ENCODE measurements at regions not wholly inside any gene's neighbourhood (a gene's known extent, or its start where the extent isn't known, plus 50 kb on each side); places are given as distances from the start of the nearest gene placed in this dataset.
"Not testable (repeated sequence)": the region's sequence is repeated elsewhere in the genome, so short reads cannot be mapped to it uniquely, and the experiment has no call there.

DNA sequence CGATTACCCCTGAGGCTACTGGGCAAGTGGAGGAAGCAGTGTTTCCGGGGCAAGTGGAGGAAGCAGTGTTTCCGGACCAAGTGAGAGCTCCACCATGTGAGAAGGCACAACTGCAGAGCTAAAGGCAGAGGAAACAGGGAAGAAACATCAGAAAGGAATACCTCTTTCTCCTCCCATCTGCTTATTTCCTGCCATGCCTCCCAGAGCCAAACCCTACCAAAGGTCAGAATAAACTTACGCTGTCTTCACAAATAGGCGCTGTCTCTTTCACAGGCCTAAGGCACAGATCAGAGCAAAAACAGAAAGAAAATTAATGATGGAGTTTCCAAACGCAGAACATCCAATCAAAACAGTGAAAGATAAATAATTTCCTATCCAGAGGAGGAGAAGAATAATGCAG is 153.0 kb downstream of the ATOH1 start:
- no peaks in the 10 kb centered on the region for H3K4me1 Mint-ChIP-seq
- intact Hi-C loops (cut with micrococcal nuclease), result no loop called here
- no peak overlapping the region for H3K27ac Mint-ChIP-seq
- DNase-seq, result no peak
- H3K9me3 Mint-ChIP-seq, result peaks cover 2% of the 10 kb centered on the region
- H3K27me3 Mint-ChIP-seq, result no peaks in the 10 kb centered on the region
- H3K36me3 Mint-ChIP-seq (ENCODE audit: low read depth), result no peaks in the 10 kb centered on the region
- no peak overlapping the region for H3K4me3 Mint-ChIP-seq

DNA sequence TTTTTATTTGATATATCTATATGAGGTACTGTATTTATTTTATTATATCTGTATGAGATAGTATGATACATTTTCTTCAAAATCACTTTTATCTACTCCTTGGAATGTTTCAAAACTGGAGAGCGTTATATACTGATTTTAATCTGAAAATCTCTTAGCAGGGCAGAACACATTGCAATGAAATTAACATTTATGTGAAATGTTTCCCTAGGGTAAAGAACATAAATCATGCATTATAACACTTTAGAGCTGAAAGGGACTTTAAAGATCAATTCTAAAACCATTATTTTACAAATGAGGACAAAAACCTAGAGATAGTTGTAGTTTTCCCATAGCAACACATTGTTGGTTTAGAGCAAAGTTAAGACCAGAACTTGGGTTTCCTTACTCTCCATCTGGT is 153.7 kb downstream of the ATOH1 start:
- no peak overlapping the region for H3K4me3 Mint-ChIP-seq
- DNase-seq, result no peak
- no peaks in the 10 kb centered on the region for H3K4me1 Mint-ChIP-seq
- intact Hi-C loops (cut with micrococcal nuclease), result no loop called here
- H3K36me3 Mint-ChIP-seq (ENCODE audit: low read depth), result no peaks in the 10 kb centered on the region
- no peaks in the 10 kb centered on the region for H3K27me3 Mint-ChIP-seq
- peaks cover 2% of the 10 kb centered on the region for H3K9me3 Mint-ChIP-seq
- H3K27ac Mint-ChIP-seq, result no peak overlapping the region

- Mint-ChIP-seq H3K27me3 (no peaks in the 10 kb centered on the region), H3K36me3 (ENCODE audit: low read depth) (no peaks in the 10 kb centered on the region), H3K9me3 (peaks cover 2% of the 10 kb centered on the region), H3K4me1 (no peaks in the 10 kb centered on the region), H3K27ac (no peak overlapping the region), H3K4me3 (no peak overlapping the region)
- intact Hi-C loops (cut with micrococcal nuclease), result no loop called here
- DNase-seq, result no peak
Observed at GRCh38 chr4:93983140-93983539, 154.6 kb downstream of the ATOH1 start.

- H3K4me3 Mint-ChIP-seq, result no peak overlapping the region
- no peaks in the 10 kb centered on the region for H3K9me3 Mint-ChIP-seq
- no peaks in the 10 kb centered on the region for H3K27me3 Mint-ChIP-seq
- no peaks in the 10 kb centered on the region for H3K36me3 Mint-ChIP-seq (ENCODE audit: low read depth)
- H3K27ac Mint-ChIP-seq, result no peak overlapping the region
- intact Hi-C loops (cut with micrococcal nuclease), result no loop called here
- H3K4me1 Mint-ChIP-seq, result no peaks in the 10 kb centered on the region
- DNase-seq, result no peak
Observed at GRCh38 chr4:93994175-93994994, 165.8 kb downstream of the ATOH1 start.

GRCh38 chr4:93996895-93997294 is 168.3 kb downstream of the ATOH1 start:
- Mint-ChIP-seq H3K9me3 (no peaks in the 10 kb centered on the region), H3K36me3 (ENCODE audit: low read depth) (no peaks in the 10 kb centered on the region), H3K27me3 (no peaks in the 10 kb centered on the region), H3K4me1 (no peaks in the 10 kb centered on the region), H3K4me3 (no peak overlapping the region), H3K27ac (no peak overlapping the region)
- intact Hi-C loops (cut with micrococcal nuclease), result no loop called here
- no peak for DNase-seq

DNA sequence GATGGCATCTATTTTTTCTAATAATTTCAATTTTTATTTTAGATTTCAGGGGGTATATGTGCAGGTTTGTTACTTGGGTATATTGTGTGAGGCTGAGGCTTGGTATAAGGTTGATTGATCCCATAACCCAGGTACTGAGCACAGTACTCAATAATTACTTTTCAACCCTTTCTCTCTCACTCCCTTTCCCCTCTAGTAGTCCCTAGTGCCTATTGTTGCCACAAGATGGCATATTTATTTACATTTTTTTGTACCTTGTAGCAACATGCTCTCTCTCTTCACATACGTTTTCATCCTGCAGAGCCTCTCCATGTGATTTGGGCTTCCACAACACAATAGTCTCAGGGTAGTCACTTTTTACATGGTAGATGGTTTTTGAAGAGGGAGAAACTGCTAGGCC is 172.0 kb downstream of the ATOH1 start:
- no peaks in the 10 kb centered on the region for H3K27me3 Mint-ChIP-seq
- no peak overlapping the region for H3K27ac Mint-ChIP-seq
- no peaks in the 10 kb centered on the region for H3K4me1 Mint-ChIP-seq
- H3K9me3 Mint-ChIP-seq, result no peaks in the 10 kb centered on the region
- no peaks in the 10 kb centered on the region for H3K36me3 Mint-ChIP-seq (ENCODE audit: low read depth)
- H3K4me3 Mint-ChIP-seq, result no peak overlapping the region
- intact Hi-C loops (cut with micrococcal nuclease), result no loop called here
- no peak for DNase-seq

DNA sequence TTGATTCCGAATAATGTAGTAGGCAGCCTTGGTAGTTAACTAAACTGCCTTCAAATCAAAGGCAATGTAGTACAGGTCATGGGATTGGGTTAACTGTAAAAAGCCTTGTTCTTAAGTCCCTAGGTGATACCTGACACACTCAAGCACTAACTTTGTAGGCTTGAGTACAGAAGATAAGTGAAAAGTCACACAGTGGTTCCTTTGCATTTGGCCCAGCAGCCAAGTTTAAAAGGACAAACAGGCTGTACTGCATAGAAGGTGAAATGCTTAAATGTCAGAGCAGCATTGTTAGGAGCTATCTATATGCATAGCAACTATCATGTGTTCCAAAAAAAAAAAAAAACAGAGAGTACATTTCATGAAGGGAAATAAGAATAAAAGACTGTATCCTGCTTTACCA is 178.4 kb downstream of the ATOH1 start:
- H3K9me3 Mint-ChIP-seq, result no peaks in the 10 kb centered on the region
- H3K4me1 Mint-ChIP-seq, result no peaks in the 10 kb centered on the region
- no peaks in the 10 kb centered on the region for H3K36me3 Mint-ChIP-seq (ENCODE audit: low read depth)
- DNase-seq, result no peak
- H3K4me3 Mint-ChIP-seq, result no peak overlapping the region
- no peak overlapping the region for H3K27ac Mint-ChIP-seq
- intact Hi-C loops (cut with micrococcal nuclease), result no loop called here
- H3K27me3 Mint-ChIP-seq, result no peaks in the 10 kb centered on the region

DNA sequence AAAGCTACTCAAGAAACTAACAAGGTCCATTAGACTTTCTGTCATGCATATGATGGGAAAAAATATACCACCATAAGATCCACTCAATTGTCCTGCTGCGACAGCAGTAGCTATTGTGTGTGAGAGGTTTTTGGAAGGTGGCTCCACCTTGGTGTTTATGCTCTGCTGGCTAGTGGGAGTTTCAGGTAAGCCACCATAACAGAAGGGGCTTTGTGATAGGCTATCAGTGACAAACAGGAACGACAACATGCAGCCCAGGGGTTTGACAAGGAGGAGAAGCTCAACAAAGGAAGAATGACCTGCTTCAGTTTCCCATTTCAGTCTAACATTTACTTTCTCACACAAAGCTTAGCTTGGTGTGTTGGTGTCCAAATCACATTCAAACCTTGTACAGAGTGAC is 182.6 kb downstream of the ATOH1 start:
- no peak overlapping the region for H3K4me3 Mint-ChIP-seq
- no peaks in the 10 kb centered on the region for H3K27me3 Mint-ChIP-seq
- no peaks in the 10 kb centered on the region for H3K4me1 Mint-ChIP-seq
- DNase-seq, result no peak
- intact Hi-C loops (cut with micrococcal nuclease), result no loop called here
- no peak overlapping the region for H3K27ac Mint-ChIP-seq
- no peaks in the 10 kb centered on the region for H3K36me3 Mint-ChIP-seq (ENCODE audit: low read depth)
- H3K9me3 Mint-ChIP-seq, result no peaks in the 10 kb centered on the region

DNA sequence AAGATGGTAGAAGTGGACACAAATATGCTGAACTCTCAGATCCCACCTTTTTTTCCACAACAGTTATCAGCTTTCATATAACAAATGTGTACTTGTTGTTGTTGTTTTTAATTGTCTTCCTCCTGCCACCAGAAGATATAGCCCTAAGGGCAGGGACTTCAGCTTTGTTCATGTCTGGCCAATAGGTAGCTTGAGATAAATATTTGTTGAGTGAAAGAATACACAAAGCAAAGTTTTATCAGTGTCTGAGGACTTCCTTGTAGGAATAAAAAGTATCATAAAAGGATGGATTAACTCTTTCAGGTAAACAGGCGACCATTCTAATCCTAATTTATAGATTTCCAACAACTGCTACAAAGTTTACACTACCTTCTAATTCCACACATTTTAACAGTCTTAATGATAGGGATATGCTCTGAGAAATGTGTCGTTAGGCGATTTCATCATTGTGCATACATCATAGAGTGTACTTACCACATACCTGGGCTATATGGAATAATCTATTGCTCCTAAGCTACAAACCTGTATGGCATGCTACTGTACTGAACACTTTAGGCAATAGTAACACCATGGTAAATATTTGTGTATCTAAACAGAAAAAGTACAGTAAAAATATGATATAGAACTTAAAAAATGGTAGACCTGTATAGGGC is 186.1 kb downstream of the ATOH1 start:
- DNase-seq, result no peak
- H3K9me3 Mint-ChIP-seq, result no peaks in the 10 kb centered on the region
- H3K27ac Mint-ChIP-seq, result no peak overlapping the region
- H3K36me3 Mint-ChIP-seq (ENCODE audit: low read depth), result no peaks in the 10 kb centered on the region
- intact Hi-C loops (cut with micrococcal nuclease), result no loop called here
- no peaks in the 10 kb centered on the region for H3K27me3 Mint-ChIP-seq
- H3K4me3 Mint-ChIP-seq, result no peak overlapping the region
- no peaks in the 10 kb centered on the region for H3K4me1 Mint-ChIP-seq

- intact Hi-C loops (cut with micrococcal nuclease), result no loop called here
- H3K27me3 Mint-ChIP-seq, result no peaks in the 10 kb centered on the region
- no peak overlapping the region for H3K4me3 Mint-ChIP-seq
- H3K36me3 Mint-ChIP-seq (ENCODE audit: low read depth), result no peaks in the 10 kb centered on the region
- no peaks in the 10 kb centered on the region for H3K9me3 Mint-ChIP-seq
- DNase-seq, result no peak
- H3K4me1 Mint-ChIP-seq, result no peaks in the 10 kb centered on the region
- no peak overlapping the region for H3K27ac Mint-ChIP-seq
Observed at GRCh38 chr4:94015956-94016355, 187.4 kb downstream of the ATOH1 start.

GRCh38 chr4:94032754-94033153 is 174.9 kb upstream of the SMARCAD1 start:
- intact Hi-C loops (cut with micrococcal nuclease), result no loop called here
- no peak for DNase-seq
- Mint-ChIP-seq H3K36me3 (ENCODE audit: low read depth) (no peaks in the 10 kb centered on the region), H3K4me1 (no peaks in the 10 kb centered on the region), H3K27ac (no peak overlapping the region), H3K9me3 (no peaks in the 10 kb centered on the region), H3K4me3 (no peak overlapping the region), H3K27me3 (no peaks in the 10 kb centered on the region)

- Mint-ChIP-seq H3K9me3 (no peaks in the 10 kb centered on the region), H3K27me3 (no peaks in the 10 kb centered on the region), H3K4me1 (no peaks in the 10 kb centered on the region), H3K36me3 (ENCODE audit: low read depth) (no peaks in the 10 kb centered on the region), H3K27ac (no peak overlapping the region), H3K4me3 (no peak overlapping the region)
- no peak for DNase-seq
- intact Hi-C loops (cut with micrococcal nuclease), result no loop called here
Observed at GRCh38 chr4:94036964-94037363, 170.7 kb upstream of the SMARCAD1 start.

GRCh38 chr4:94038195-94038594 is 169.5 kb upstream of the SMARCAD1 start:
- Mint-ChIP-seq H3K27me3 (no peaks in the 10 kb centered on the region), H3K4me3 (no peak overlapping the region), H3K4me1 (no peaks in the 10 kb centered on the region), H3K36me3 (ENCODE audit: low read depth) (no peaks in the 10 kb centered on the region), H3K9me3 (no peaks in the 10 kb centered on the region), H3K27ac (no peak overlapping the region)
- no peak for DNase-seq
- intact Hi-C loops (cut with micrococcal nuclease), result no loop called here

DNA sequence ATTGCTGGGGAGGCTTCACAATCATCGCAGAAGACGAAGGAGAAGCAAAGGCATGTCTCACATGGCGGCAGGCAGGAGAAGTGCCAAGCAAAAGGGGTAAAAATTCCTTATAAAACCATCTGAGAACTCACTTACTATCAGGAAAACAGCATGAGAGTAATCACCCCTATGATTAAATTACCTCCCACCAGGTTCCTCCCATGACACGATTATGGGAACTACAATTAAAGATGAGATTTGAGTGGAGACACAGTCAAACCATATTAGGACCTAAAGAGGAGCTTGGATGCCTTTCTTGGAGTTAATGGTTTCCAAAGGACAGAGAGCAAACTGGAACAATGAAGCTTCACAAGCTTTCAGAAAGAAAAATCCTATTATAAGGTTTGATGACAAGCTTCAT is 168.4 kb upstream of the SMARCAD1 start:
- intact Hi-C loops (cut with micrococcal nuclease), result no loop called here
- Mint-ChIP-seq H3K9me3 (no peaks in the 10 kb centered on the region), H3K4me3 (no peak overlapping the region), H3K27me3 (no peaks in the 10 kb centered on the region), H3K27ac (no peak overlapping the region), H3K4me1 (no peaks in the 10 kb centered on the region), H3K36me3 (ENCODE audit: low read depth) (no peaks in the 10 kb centered on the region)
- no peak for DNase-seq

GRCh38 chr4:94044471-94044870 is 163.2 kb upstream of the SMARCAD1 start:
- H3K9me3 Mint-ChIP-seq; DNase-seq; H3K36me3 Mint-ChIP-seq (ENCODE audit: low read depth); H3K27me3 Mint-ChIP-seq; intact Hi-C loops (cut with micrococcal nuclease); H3K27ac Mint-ChIP-seq; H3K4me1 Mint-ChIP-seq; H3K4me3 Mint-ChIP-seq: not testable (repeated sequence)

Data from activated CD4-positive, alpha-beta T cell treated with anti-CD3 and anti-CD28 coated beads, Interleukin-2, amount 10 ng/mL, durations not matched to agents 24 days and 14 days (primary cell).